ENCODE measurements at regions not wholly inside any gene's neighbourhood (a gene's known extent, or its start where the extent isn't known, plus 50 kb on each side); places are given as distances from the start of the nearest gene placed in this dataset.
A peak's percentile ranks its signal among the peaks of the same experiment; 100 is the strongest.

DNA sequence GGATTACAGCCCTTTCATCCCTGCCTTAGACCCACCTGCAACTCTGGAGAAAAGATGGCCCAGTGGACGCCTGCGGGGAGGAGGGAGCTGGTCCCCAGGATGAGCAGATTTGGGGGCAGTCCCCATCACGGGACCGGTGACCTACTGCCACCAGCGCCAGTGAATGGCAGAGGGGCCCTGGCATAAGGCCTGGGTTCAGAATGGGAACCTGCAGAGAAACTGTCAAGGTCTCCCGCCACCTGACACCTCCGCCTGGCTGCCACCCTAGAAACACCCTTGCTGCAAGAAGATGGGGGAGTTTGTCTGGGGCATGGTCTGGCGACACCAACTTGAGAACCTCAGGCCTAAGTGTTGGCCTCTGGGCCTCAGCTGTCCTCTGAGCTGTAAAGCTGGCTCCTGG, 335.7 kb downstream of the SEC14L1 start:
- Mint-ChIP-seq H3K4me1 (ENCODE audit: unreplicated experiment) (peaks cover 100% of the 10 kb centered on the region), H3K27me3 (ENCODE audit: unreplicated experiment) (no peaks in the 10 kb centered on the region), H3K9me3 (ENCODE audit: unreplicated experiment) (no peaks in the 10 kb centered on the region), H3K4me3 (ENCODE audit: unreplicated experiment) (peak overlapping the region; percentile 55), H3K36me3 (ENCODE audit: unreplicated experiment) (no peaks in the 10 kb centered on the region), H3K27ac (ENCODE audit: unreplicated experiment) (peak overlapping the region; percentile 97)
- TF ChIP-seq, protein P1, sequence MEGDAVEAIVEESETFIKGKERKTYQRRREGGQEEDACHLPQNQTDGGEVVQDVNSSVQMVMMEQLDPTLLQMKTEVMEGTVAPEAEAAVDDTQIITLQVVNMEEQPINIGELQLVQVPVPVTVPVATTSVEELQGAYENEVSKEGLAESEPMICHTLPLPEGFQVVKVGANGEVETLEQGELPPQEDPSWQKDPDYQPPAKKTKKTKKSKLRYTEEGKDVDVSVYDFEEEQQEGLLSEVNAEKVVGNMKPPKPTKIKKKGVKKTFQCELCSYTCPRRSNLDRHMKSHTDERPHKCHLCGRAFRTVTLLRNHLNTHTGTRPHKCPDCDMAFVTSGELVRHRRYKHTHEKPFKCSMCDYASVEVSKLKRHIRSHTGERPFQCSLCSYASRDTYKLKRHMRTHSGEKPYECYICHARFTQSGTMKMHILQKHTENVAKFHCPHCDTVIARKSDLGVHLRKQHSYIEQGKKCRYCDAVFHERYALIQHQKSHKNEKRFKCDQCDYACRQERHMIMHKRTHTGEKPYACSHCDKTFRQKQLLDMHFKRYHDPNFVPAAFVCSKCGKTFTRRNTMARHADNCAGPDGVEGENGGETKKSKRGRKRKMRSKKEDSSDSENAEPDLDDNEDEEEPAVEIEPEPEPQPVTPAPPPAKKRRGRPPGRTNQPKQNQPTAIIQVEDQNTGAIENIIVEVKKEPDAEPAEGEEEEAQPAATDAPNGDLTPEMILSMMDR (IDR thresholded peaks at IDR 0.05) = no peak
- no peak for DNase-seq (ENCODE audit: extremely low spot score, unreplicated experiment)

DNA sequence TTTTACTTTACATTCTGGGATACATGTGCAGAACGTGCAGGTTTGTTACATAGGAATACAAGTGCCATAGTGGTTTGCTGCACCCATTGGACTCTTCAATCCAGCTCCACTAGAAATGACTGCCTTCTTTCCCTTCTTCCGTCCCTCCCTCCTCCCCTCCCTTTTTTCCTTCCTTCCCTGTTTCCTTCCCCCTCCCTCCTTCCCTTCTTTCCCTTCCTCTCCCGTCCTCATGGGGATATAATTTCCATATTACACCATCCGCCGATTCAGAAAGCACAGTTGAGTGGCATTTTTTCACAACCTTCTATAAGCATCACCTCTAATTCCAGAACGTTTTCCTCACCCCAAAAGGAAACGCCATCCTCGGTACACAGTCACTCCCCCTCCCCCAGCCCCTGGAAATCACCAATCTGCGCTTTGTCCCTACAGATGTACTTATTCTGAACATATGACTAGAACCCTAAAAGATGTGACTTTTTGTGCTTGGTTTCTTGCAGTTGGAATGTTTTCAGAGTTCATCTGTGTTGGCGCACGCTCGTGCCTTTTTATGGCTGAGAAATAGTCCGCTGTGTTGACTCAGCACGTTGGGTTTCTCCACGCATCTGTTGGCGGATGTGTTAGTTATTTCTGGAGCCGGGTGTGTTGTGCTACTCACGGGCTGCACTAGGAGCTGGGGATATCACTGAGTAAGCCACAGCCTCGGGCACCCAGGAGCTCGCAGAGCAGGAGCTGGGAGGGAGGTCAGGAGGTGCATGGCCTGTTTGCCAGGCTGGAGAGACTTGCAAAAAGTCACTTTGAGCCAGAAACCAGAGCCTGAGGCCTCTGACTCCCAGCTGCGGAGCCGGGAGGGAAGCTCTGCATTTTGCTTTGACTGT, 336.4 kb downstream of the SEC14L1 start:
- Mint-ChIP-seq H3K4me1 (ENCODE audit: unreplicated experiment) (peaks cover 99% of the 10 kb centered on the region), H3K9me3 (ENCODE audit: unreplicated experiment) (no peaks in the 10 kb centered on the region), H3K4me3 (ENCODE audit: unreplicated experiment) (peak overlapping the region; percentile 55), H3K36me3 (ENCODE audit: unreplicated experiment) (peaks cover 2% of the 10 kb centered on the region), H3K27me3 (ENCODE audit: unreplicated experiment) (no peaks in the 10 kb centered on the region), H3K27ac (ENCODE audit: unreplicated experiment) (peak overlapping the region; percentile 97)
- DNase-seq (ENCODE audit: extremely low spot score, unreplicated experiment) = no peak
- TF ChIP-seq, protein P1 (IDR thresholded peaks at IDR 0.05) = no peak

DNA sequence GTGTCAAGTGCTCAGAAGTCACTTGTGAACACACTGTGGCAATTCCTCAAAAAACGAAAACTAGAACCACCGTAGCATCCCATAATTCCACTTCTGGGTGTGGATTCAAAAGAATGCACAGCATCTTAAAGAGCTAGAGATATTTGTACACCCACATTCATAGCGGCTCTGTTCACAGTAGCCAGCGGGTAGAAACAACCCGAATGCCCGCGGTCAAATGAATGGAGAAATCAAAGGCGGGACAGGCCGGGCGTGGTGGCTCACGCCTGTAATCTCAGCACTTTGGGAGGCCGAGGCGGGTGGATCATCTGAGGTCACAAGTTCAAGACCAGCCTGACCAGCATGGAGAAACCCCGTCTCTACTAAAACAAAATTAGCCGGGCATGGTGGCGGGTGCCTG, 337.5 kb downstream of the SEC14L1 start:
- Mint-ChIP-seq H3K27ac (ENCODE audit: unreplicated experiment) (peak overlapping the region; percentile 97), H3K4me1 (ENCODE audit: unreplicated experiment) (peaks cover 88% of the 10 kb centered on the region), H3K36me3 (ENCODE audit: unreplicated experiment) (peaks cover 4% of the 10 kb centered on the region), H3K27me3 (ENCODE audit: unreplicated experiment) (no peaks in the 10 kb centered on the region), H3K4me3 (ENCODE audit: unreplicated experiment) (no peak overlapping the region), H3K9me3 (ENCODE audit: unreplicated experiment) (no peaks in the 10 kb centered on the region)
- TF ChIP-seq, protein P1 (IDR thresholded peaks at IDR 0.05) = no peak
- no peak for DNase-seq (ENCODE audit: extremely low spot score, unreplicated experiment)

DNA sequence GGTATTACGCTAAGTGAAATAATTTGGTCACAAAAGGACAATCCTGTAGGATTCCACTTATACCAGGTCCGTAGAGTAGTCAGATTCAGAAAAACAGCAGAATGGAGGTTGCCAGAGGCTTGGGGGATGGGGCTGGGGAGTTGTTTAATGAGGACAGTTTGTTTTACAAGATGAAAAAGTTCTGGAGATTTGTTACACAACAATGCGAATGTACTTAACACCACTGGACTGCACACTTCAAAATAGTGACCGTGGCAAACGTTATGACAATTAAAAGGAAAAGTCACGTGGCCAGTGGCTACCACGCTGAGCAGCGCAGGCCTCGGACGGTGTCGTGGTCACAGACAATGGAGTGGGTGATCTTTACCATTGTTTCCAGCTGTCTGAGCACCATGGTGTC, 338.1 kb downstream of the SEC14L1 start:
- Mint-ChIP-seq H3K4me3 (ENCODE audit: unreplicated experiment) (no peak overlapping the region), H3K27me3 (ENCODE audit: unreplicated experiment) (no peaks in the 10 kb centered on the region), H3K27ac (ENCODE audit: unreplicated experiment) (peak overlapping the region; percentile 76), H3K9me3 (ENCODE audit: unreplicated experiment) (no peaks in the 10 kb centered on the region), H3K4me1 (ENCODE audit: unreplicated experiment) (peaks cover 82% of the 10 kb centered on the region), H3K36me3 (ENCODE audit: unreplicated experiment) (peaks cover 5% of the 10 kb centered on the region)
- no peak for DNase-seq (ENCODE audit: extremely low spot score, unreplicated experiment)
- TF ChIP-seq, protein P1 (IDR thresholded peaks at IDR 0.05) = no peak

DNA sequence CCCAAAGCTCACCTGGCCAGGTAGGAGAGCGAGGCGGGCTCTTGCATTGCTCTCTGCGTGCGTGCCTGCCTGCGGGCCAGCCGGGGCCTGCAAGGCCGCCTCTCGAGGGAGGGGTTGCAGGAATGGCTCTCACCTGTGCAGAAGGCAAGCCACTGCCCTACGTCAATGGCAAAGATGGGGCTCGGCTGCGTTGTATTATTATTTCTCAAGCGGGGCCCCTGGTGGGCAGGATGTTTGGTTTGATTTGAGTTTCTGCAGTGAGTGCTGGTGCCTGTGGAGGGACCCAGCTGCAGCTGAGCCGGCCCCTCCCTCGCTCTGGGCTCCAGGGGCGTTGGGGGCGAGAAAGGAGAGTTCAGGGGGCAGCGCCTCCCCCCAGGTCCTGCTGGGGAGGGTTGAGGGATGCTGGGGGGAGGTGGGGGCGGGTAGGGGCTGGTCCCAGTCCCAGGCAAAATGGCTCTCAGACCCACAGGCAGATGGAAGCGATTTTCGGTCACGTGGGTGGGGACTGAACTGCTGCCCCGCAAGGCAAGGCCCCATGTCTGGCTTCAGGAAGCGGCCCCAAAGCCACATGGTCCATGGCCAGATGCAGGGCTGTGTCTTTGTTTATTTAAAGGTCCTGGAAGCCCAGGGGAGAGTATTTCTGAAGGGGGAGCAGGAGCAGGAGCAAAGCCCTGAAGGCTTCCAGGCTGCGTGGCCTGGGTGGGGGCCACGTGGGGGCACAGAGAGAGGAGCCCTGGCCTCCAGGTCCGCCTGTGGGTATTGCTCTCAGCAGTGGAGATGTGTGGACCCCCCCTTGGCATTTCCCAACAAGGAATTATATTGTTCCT, 338.8 kb downstream of the SEC14L1 start:
- Mint-ChIP-seq H3K36me3 (ENCODE audit: unreplicated experiment) (peaks cover 5% of the 10 kb centered on the region), H3K27me3 (ENCODE audit: unreplicated experiment) (no peaks in the 10 kb centered on the region), H3K27ac (ENCODE audit: unreplicated experiment) (peak overlapping the region; percentile 76), H3K4me1 (ENCODE audit: unreplicated experiment) (peaks cover 75% of the 10 kb centered on the region), H3K4me3 (ENCODE audit: unreplicated experiment) (no peak overlapping the region), H3K9me3 (ENCODE audit: unreplicated experiment) (no peaks in the 10 kb centered on the region)
- TF ChIP-seq, protein P1 (IDR thresholded peaks at IDR 0.05) = no peak
- DNase-seq (ENCODE audit: extremely low spot score, unreplicated experiment) = no peak

Measured in osteocyte (in vitro differentiated cells).